H9 (cell line): ENCODE measurements at regions not wholly inside any gene's neighbourhood (a gene's known extent, or its start where the extent isn't known, plus 50 kb on each side); places are given as distances from the start of the nearest gene placed in this dataset.

Experiments used
- DNase-seq: peaks from one replicate; pipeline ENCODE4 v3.0.0-alpha.2; 2017
- H2AFZ ChIP-seq: one replicate; pipeline ENCODE4 v1.6.1; 2013; ENCODE audit warnings: mild to moderate bottlenecking, low read length, control low read depth, moderate library complexity
- H2AK5ac ChIP-seq: 2 replicates; pipeline ENCODE4 v1.6.1; 2013; ENCODE audit warnings: low read length, control low read depth, mixed read lengths; ENCODE audit not compliant: insufficient read length
- H2BK120ac ChIP-seq: one replicate; pipeline ENCODE4 v1.6.1; 2013; ENCODE audit warnings: low read depth, mild to moderate bottlenecking, low read length, control low read depth, inconsistent platforms; ENCODE audit not compliant: poor library complexity, severe bottlenecking
- H2BK12ac ChIP-seq: 2 replicates; pipeline ENCODE4 v1.6.1; 2013; ENCODE audit warnings: low read length, control low read depth, mixed read lengths, low read depth; ENCODE audit not compliant: insufficient read length
- H2BK15ac ChIP-seq: 2 replicates; pipeline ENCODE4 v1.6.1; 2013; ENCODE audit warnings: low read depth, low read length, control low read depth
- H2BK20ac ChIP-seq: one replicate; pipeline ENCODE4 v1.6.1; 2013; ENCODE audit warnings: low read depth, mild to moderate bottlenecking, low read length, control low read depth, inconsistent platforms; ENCODE audit not compliant: poor library complexity, severe bottlenecking
- H2BK5ac ChIP-seq: 2 replicates; pipeline ENCODE4 v1.6.1; 2013; ENCODE audit warnings: low read length, control low read depth, mixed read lengths; ENCODE audit not compliant: insufficient read length
- H3K14ac ChIP-seq: 2 replicates; pipeline ENCODE4 v1.6.1; 2013; ENCODE audit warnings: low read length, control low read depth; ENCODE audit not compliant: insufficient read depth
- H3K18ac ChIP-seq: 2 replicates; pipeline ENCODE4 v1.6.1; 2013; ENCODE audit warnings: low read depth, mild to moderate bottlenecking, mixed read lengths, low read length, control low read depth; ENCODE audit not compliant: insufficient read length
- H3K23ac ChIP-seq: 2 replicates; pipeline ENCODE4 v1.6.1; 2013; ENCODE audit warnings: low read length, control low read depth, mixed read lengths, low read depth; ENCODE audit not compliant: insufficient read length
- H3K23me2 ChIP-seq: 2 replicates; pipeline ENCODE4 v1.6.1; 2013; ENCODE audit warnings: low read depth, mild to moderate bottlenecking, mixed read lengths, low read length, control low read depth; ENCODE audit not compliant: insufficient read length, poor library complexity, severe bottlenecking
- H3K27ac ChIP-seq: 2 replicates; pipeline ENCODE4 v1.5.1; 2013; ENCODE audit warnings: low read length, control low read depth, mixed read lengths, low read depth; ENCODE audit not compliant: insufficient read length
- H3K27me3 ChIP-seq: 2 replicates; pipeline ENCODE4 v1.6.1; 2013; ENCODE audit warnings: low read length, control low read depth, inconsistent platforms; ENCODE audit not compliant: insufficient read depth
- H3K4ac ChIP-seq: 2 replicates; pipeline ENCODE4 v1.6.1; 2013; ENCODE audit warnings: low read depth, mild to moderate bottlenecking, control low read depth, inconsistent platforms, low read length, moderate library complexity
- H3K4me1 ChIP-seq: 2 replicates; pipeline ENCODE4 v1.6.1; 2013; ENCODE audit warnings: low read length, control low read depth, inconsistent platforms; ENCODE audit not compliant: insufficient read depth
- H3K4me2 ChIP-seq: 2 replicates; pipeline ENCODE4 v1.6.1; 2013; ENCODE audit warnings: low read length, control low read depth, mixed read lengths; ENCODE audit not compliant: insufficient read length, insufficient read depth
- H3K56ac ChIP-seq: 2 replicates; pipeline ENCODE4 v1.6.1; 2013; ENCODE audit warnings: low read depth, mild to moderate bottlenecking, mixed read lengths, low read length, control low read depth; ENCODE audit not compliant: insufficient read length
- H3K79me1 ChIP-seq: 2 replicates; pipeline ENCODE4 v1.6.1; 2013; ENCODE audit warnings: low read depth, mild to moderate bottlenecking, moderate library complexity, low read length, control low read depth, inconsistent platforms; ENCODE audit not compliant: insufficient read depth, poor library complexity, severe bottlenecking
- H3K79me2 ChIP-seq: 2 replicates; pipeline ENCODE4 v1.6.1; 2013; ENCODE audit warnings: low read length, control low read depth, inconsistent platforms; ENCODE audit not compliant: insufficient read depth
- H3K9ac ChIP-seq: 2 replicates; pipeline ENCODE4 v1.6.1; 2013; ENCODE audit warnings: low read length, control low read depth, mixed read lengths; ENCODE audit not compliant: insufficient read length; ENCODE audit errors: extremely low read depth
- H3K9me3 ChIP-seq: one replicate; pipeline ENCODE4 v1.6.1; 2013; ENCODE audit warnings: low read depth, low read length, inconsistent platforms; ENCODE audit not compliant: control insufficient read depth
- H3T11ph ChIP-seq: one replicate; pipeline ENCODE4 v1.6.1; 2013; ENCODE audit warnings: mild to moderate bottlenecking, low read length, control low read depth, inconsistent platforms
- H4K20me1 ChIP-seq: one replicate; pipeline ENCODE4 v1.6.1; 2013; ENCODE audit not compliant: control insufficient read depth, insufficient read length, insufficient read depth
- H4K5ac ChIP-seq: 2 replicates; pipeline ENCODE4 v1.6.1; 2013; ENCODE audit warnings: low read depth, mild to moderate bottlenecking, mixed read lengths, low read length, control low read depth; ENCODE audit not compliant: insufficient read length
- H4K8ac ChIP-seq: replicated peaks from 2 replicates; pipeline ENCODE4 v1.6.1; 2013; ENCODE audit warnings: low read length, control low read depth, mixed read lengths, low read depth; ENCODE audit not compliant: insufficient read length
- H4K91ac ChIP-seq: 2 replicates; pipeline ENCODE4 v1.6.1; 2013; ENCODE audit warnings: low read depth, mild to moderate bottlenecking, moderate library complexity, mixed read lengths, low read length, control low read depth; ENCODE audit not compliant: insufficient read length
- H3K27ac Mint-ChIP-seq, 3 experiments: 2 replicates in 2 of 3; 3 replicates in 1 of 3; pipeline ENCODE4 v1.8.0; 2020 to 2021; ENCODE audit warnings: mixed read lengths in 3 of 3, mild to moderate bottlenecking in 1 of 3, moderate library complexity in 1 of 3
- H3K27me3 Mint-ChIP-seq: 2 replicates; pipeline ENCODE4 v1.8.0; 2021; ENCODE audit warnings: low read depth, mild to moderate bottlenecking, moderate library complexity, mixed read lengths
- H3K36me3 Mint-ChIP-seq, 3 experiments: 2 replicates in 2 of 3; 3 replicates in 1 of 3; pipeline ENCODE4 v1.8.0; 2020 to 2021; ENCODE audit warnings: low read depth in 3 of 3, mixed read lengths in 3 of 3; ENCODE audit not compliant: insufficient read depth in 1 of 3
- H3K4me1 Mint-ChIP-seq, 2 experiments: 2 replicates each; pipeline ENCODE4 v1.8.0; 2020; ENCODE audit warnings: mixed read lengths in 2 of 2
- H3K4me3 Mint-ChIP-seq, 2 experiments: 2 replicates in 1 of 2; 3 replicates in 1 of 2; pipeline ENCODE4 v1.8.0; 2020 to 2021; ENCODE audit warnings: mild to moderate bottlenecking in 2 of 2, mixed read lengths in 2 of 2, moderate library complexity in 1 of 2
- H3K9me3 Mint-ChIP-seq, 2 experiments: 2 replicates in 1 of 2; 3 replicates in 1 of 2; pipeline ENCODE4 v1.8.0; 2020; ENCODE audit warnings: mild to moderate bottlenecking in 2 of 2, mixed read lengths in 2 of 2, moderate library complexity in 1 of 2
- CTCF ChIP-seq: fragments of 200-600 bp; sonication (generic); conservative IDR thresholded peaks from 3 replicates; pipeline ENCODE4 v1.8.0; 2021; ENCODE audit warnings: antibody characterized with exemption, mild to moderate bottlenecking
- whole genome bisulfite sequencing: extraction: QIAGEN DNeasy Blood & Tissue Kit; methylation state at CpG from one replicate; pipeline ENCODE4 v1.1.7; 2013; ENCODE audit warnings: missing lambda C conversion rate, low lambda C conversion rate, mixed read lengths; ENCODE audit not compliant: insufficient read length; ENCODE audit errors: extremely low coverage; 5-methylcytosine and 5-hydroxymethylcytosine counted together

- H3K4me2 ChIP-seq, result no peak overlapping the region
- H3K9me3 Mint-ChIP-seq, result no peaks in the 10 kb centered on the region
- no peak overlapping the region for H3K4ac ChIP-seq
- H3K9ac ChIP-seq, result no peak overlapping the region
- no peak overlapping the region for H2AK5ac ChIP-seq
- H2BK120ac ChIP-seq, result no peak overlapping the region
- H3K27ac ChIP-seq, result no peak overlapping the region
- no peak overlapping the region for H4K8ac ChIP-seq
- no peak overlapping the region for H3K27ac Mint-ChIP-seq
- DNase-seq, result no peak
- TF ChIP-seq CTCF, result no peak
- H3K79me1 ChIP-seq, result no peaks in the 10 kb centered on the region
- WGBS, result no CpG with 5 or more reads among the region's 1 CpG
- H4K91ac ChIP-seq, result no peak overlapping the region
- H4K5ac ChIP-seq, result no peak overlapping the region
- H3K4me1 ChIP-seq, result no peaks in the 10 kb centered on the region
- no peak overlapping the region for H3K14ac ChIP-seq
- H3K56ac ChIP-seq, result no peak overlapping the region
- no peak overlapping the region for H3T11ph ChIP-seq
- H4K20me1 ChIP-seq, result no peaks in the 10 kb centered on the region
- H3K9me3 ChIP-seq, result no peaks in the 10 kb centered on the region
- H3K4me1 Mint-ChIP-seq, result no peaks in the 10 kb centered on the region
- no peak overlapping the region for H3K4me3 Mint-ChIP-seq
- H2BK12ac ChIP-seq, result no peak overlapping the region
- H3K79me2 ChIP-seq, result no peaks in the 10 kb centered on the region
- H3K36me3 Mint-ChIP-seq, result no peaks in the 10 kb centered on the region
- no peak overlapping the region for H2BK5ac ChIP-seq
- no peaks in the 10 kb centered on the region for H3K27me3 ChIP-seq
- no peak overlapping the region for H2AFZ ChIP-seq
- no peaks in the 10 kb centered on the region for H3K23me2 ChIP-seq
- no peak overlapping the region for H2BK20ac ChIP-seq
- peaks cover 5% of the 10 kb centered on the region; the same call in 1 of the 2 replicates for H3K27me3 Mint-ChIP-seq
- H3K18ac ChIP-seq, result no peak overlapping the region
- no peak overlapping the region for H2BK15ac ChIP-seq
- H3K23ac ChIP-seq, result no peak overlapping the region
These were observed 290.6 kb upstream of the OR4E1 start for GRCh38 chr14:21964180-21964579.
